H4 (cell line): ENCODE measurements at regions not wholly inside any gene's neighbourhood (a gene's known extent, or its start where the extent isn't known, plus 50 kb on each side); places are given as distances from the start of the nearest gene placed in this dataset.

Source experiments
- DNase-seq: peaks from one replicate; pipeline ENCODE4 v3.0.0-alpha.2; 2015; ENCODE audit warnings: low spot score

DNA sequence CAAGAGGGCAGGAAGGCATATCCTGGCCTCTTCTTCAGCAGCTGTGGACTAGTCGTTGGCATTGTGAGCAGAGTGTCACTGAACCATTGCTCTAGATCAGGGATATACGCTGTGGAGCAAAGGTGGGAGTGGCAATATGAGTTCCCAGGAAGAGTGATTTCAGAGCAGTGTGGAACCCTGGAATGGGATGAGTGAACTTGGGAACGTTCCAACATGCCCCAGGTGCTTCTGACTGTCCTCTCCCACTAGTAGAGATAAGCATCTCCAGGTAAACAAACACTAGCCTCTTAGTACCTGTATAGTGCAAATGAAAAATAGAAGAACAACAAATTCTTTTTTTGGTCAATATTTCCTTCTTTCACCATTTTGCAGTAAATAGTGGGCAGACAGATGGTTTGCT, 123.6 kb upstream of the VEPH1 start:
- DNase-seq = no peak

DNA sequence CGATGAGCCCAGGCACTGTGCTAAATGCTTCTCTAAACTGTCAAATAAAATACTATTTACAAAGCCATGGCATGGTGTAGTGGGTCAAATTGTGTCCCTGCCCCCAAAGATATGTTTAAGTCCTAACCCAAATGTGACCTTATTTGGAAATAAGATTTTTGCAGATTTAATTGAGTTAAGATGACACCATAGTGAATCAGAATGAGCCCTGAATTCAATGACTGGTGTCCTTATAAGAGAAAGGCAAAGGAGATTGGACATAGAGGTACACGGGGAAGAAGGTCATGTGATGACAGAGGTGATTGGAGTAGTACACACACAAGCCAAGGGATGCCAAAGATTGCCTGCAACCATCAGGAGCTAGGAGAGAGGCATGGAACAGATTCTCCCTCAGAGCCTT, 121.6 kb upstream of the VEPH1 start:
- no peak for DNase-seq

DNA sequence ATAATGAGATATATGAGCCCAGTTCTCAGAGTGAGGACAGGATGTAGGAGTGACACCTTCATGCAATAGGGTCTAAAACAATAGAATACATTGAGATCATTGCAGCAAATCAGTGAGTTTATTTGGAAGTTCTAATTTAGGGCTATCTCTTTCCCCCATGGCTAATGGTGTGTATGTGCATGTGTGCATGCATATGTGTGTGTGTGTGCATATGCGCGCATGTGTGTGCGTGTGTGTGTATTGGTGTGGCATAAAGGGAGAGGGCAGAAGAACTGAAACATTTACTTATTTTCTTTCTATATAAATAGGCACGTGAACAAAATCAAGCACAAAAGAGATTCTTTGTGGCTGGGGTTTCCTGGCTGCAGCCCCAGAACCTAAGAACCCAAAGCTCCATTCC, 115.7 kb upstream of the VEPH1 start:
- no peak for DNase-seq

DNA sequence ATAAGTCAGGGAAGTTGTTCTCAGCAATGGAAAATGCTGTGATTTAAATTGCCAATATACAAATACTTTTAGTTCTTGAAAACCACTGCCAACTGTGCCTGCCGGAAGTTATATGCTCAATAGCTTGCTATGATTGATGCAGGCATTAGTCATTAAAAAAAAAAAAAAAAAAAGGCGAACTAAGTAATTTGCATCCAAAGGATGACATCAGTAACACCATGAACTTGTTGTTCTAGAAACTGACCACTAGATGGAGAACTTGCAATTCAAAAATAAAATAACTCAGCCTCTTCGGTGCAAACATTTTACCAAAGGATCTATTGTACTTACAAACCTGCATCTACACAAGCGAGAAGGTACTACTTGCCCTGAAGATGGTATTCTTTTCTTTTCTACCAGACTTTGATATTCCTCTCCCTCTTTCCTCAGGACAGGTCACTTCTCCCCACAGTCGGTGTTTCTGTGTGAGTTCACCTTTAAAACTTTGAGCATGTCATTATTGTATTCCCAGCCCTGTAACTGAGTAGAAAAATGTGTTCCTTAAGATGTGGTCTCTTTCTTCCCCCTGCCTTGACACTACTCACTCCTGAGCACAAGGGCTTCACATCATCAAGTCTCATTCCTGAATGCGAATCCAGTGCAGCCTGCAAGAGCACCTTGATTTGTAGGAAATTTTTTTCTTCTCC, 115.0 kb upstream of the VEPH1 start:
- peak; percentile 71 for DNase-seq

DNA sequence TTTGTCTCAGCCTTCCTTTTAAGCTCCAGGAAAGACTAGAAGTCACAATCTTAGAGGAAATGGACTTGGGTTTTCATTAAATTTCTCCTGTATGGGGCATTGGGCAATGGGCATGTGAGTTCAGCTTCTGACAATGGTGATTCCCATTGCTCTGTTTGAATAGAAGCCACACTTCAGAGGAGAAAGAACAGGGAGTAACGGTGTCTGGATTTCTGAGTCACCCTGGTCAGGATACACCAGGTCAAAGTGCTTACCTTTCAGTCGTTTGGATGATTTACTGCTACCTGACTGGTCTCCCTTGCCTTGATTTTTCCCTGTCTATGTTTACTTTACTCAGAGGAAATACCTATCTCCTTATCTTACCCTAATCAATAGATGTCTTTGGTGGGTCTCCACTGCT, 111.7 kb upstream of the VEPH1 start:
- DNase-seq = no peak

DNA sequence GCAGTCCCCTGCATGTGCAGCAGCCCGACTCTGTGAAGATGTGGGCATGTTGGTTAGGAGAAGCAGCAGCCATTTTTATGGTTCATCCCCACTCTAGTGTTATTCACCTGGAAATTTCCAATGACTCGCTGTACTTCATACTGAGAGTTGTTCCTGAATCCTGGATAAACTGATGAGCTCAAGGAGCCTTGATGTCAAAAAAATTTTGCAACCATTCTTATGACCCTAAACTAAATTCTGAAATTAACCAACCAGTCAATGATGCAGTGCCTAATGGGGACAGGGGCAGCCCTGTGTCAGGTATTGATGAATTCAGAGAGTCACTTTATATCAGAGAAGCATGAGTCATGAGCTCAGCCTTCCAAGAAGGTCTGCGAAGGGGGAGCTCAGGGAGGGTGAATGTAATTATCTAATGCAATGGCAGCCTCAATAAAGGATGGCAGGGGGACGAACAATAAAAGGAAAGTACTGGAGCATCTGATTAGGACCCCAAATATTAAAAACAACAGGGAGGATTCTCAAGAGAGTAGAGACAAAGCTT, 108.4 kb upstream of the VEPH1 start:
- DNase-seq = no peak

DNA sequence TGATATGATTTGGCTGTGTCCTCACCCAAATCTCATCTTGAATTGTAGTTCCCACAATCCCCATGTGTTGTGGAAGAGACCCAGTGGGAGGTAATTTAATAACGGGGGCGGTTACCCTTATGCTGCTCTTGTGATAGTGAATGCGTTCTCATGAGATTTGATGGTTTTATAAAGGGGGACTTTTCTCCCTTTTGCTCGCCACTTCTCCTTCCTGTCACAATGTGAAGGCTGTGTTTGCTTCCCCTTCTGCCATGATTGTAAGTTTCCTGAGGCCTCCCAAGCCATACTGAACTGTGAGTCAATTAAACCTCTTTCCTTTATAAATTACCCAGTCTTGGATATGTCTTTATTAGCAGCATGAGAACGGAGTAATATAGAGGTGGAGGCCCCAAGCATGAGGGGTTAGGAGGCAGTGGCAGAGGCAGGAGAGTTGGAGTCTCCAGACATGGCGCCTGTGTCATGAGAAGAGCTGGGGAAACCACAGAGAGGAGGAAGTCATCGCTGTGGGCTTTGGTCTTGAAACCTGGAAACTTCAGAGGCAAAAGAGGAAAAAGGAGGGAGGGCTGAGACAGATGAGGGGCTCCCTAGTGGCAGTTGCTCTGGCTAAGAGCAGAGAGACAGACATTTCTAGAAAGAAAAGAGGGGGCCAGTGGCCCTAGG, 107.8 kb upstream of the VEPH1 start:
- DNase-seq = no peak

DNA sequence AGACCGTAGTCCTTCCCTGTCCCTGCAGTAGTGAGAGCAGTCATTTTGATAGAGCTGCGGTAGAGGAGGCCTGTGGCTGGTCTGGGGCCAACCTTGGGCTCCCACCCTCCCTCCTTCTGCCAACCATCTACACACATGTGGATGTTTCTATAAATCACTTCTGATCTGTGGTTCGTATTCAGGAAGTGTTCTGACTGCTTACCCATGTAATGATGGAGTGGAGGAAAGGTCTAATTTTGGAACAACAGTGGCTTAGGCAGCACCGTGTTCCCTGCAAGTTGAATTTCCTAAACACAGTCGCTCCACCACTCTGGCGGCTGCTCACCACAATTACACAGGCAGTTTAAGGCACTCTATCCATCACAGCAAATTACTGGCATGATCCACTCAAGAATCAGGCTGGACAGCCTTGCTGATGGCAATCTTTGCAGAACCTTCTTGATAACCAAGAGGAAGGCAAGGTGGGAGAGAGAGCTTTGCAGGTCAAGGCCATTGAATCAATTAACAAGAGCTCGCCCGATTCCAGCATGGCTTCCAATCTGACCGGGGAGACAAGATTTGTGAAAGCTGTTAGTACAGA, 104.7 kb upstream of the VEPH1 start:
- no peak for DNase-seq

DNA sequence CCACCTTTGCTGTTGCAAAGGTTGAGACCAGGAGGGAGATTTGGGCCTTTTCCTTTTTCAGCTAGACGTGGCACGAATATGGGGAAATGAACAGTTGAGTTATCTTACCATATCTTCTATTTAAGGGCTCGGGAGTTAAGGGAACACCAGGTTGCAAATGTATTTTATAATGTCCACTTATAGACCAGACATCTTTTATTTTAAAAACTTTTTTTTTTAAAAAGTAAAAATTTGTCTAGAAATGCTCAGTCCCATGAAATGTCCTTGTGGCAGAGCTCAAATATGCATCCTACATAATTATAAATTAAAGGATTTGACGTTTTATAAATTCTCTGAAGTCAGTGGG, 103.6 kb upstream of the VEPH1 start:
- no peak for DNase-seq

DNA sequence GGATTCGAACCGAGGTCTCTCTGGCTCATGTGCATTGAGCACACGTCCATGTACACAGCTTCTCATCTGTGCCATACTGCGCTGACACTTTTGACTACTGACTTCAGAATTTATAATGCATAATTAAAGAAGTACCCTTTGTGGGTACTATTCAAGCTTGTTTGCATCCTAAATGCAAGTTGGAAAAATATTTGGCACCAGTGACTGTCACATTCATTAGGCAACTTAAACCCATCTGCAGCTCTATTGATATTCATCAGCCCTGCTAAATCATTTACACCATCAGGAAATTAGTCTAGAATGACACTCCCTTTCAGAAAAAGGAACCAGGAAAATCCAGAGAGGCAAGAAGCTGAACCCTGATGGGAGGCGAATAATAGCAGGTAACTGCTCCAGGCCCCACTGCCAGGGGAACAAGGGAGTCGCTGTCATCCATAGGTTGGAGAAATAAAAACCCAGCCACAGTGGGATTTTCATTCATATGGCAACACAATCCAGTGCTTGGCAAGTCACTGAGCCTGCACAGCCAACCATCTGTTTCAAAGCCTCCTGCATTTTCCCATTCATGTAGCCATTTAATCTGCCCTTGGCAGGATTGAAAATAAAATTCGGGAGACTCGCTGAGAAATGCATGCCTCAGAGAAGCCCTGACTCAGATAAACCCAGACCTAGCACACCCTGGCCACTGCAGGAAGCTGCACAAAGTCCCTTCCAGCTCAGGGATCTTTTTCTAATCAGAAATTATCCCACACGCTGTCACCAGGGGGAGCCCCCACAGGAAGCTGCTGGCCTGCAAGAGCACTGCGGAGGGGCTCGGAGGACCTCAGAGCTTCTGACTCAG, 103.0 kb upstream of the VEPH1 start:
- peak; percentile 71 for DNase-seq

DNA sequence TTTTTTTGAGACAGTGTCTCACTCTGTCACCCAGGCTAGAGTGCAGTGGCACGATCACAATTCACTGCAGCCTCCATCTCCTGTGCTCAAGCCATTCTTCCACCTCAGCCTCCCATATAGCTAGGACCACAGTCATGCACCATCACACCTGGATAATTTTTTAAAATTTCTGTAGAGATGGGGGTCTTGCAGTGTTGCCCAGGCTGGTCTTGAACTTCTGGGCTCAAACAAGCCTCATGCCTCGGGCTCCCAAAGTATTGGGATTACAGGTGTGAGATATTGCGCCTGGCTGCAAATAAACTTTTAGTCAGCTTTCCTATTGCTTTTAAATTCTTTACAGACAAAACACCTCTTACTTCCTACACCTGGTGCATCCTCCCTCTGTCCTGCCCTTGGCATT, 102.1 kb upstream of the VEPH1 start:
- DNase-seq = no peak

DNA sequence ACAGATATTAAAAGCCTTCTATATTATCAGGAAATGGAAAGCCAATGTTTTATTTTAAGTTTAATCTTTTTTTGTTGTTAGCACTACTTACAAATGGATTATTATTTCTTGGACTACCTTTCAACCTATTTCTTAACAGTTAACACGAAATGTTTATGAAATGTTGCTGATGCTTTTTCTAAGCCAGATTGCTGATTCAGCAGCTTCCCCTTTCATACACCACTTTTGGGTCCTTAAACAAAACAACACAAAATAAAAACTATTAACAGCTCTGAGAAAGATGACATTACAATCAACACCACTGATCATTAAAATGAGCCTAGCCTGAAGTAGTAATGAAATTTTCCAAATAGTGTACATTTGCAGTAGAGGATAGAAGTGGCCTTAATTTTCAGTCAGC, 99.2 kb upstream of the VEPH1 start:
- no peak for DNase-seq

DNA sequence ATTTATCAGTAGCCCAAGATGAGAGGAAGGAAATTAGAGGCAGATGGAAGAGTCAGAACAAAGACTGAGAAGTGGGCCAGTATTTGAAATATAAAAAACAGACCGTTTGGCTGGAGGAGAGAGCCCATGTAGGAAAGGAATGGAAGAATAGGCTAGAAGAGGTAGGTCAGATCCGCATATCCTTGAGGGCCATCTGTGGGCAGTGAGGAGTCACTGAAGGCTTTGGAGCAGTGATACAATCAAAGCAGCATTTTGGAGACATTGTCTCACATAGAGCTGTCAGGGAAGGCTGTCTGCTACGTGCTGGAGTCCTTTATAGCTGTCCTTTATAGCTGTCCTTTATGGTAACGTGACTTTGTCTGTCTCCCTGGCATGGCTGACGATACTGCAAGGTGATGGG, 92.0 kb upstream of the VEPH1 start:
- DNase-seq = no peak

DNA sequence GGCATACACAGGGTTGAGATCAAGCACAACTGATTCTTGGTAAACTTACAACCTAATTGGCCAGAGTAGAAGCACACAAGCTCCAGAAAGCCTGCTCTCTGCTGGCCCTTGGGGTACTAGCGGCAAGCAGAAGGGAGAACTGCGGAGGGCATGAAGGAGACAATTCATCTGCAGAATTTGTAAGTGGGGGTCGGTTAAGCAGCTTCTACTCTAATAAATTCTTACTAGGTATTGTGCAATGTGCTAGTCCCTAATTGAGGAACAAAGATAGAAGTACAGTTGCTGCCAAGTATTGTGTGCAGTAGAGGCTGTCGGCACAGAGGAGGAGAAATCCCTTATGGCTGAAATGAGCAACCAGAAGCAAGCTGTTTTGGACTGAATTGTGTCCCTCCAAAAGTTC, 91.2 kb upstream of the VEPH1 start:
- no peak for DNase-seq

DNA sequence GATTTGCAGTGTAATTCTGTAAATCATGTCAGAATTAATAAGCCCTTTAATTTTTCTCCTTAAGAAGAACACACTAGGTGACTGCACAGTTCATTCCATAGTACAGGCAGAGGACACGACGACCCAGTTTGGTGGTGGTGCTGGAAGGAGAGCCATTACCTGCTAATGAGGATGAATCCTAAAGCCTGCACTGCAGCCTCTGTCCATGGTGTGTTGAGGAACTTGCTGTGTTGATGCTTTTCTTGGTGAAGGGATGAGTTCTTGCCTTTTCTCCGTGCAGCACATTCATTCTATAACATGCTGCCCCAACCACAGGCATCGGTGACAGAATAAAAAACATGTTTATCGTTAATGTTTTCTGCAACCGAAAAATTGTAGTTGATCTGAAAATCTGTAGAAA, 89.6 kb upstream of the VEPH1 start:
- DNase-seq = no peak

DNA sequence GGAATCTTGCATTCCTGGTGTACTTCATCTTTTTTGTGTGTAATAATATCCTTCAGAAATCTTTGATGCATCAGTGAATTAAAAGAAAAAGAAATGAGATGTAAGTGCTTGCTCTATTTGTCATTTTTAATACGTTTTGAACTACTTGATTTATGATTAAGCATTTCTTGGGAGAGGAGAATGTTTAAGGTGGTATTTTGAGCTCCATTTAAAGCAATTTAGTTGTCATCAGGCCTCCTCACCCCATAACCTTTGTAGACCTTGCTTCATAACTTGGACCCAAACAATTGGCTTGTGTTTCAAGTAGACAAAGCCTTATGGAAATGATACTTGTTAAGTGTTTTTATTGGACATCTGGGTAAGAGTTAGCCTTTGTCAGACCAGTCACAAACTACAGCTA, 87.1 kb upstream of the VEPH1 start:
- no peak for DNase-seq

DNA sequence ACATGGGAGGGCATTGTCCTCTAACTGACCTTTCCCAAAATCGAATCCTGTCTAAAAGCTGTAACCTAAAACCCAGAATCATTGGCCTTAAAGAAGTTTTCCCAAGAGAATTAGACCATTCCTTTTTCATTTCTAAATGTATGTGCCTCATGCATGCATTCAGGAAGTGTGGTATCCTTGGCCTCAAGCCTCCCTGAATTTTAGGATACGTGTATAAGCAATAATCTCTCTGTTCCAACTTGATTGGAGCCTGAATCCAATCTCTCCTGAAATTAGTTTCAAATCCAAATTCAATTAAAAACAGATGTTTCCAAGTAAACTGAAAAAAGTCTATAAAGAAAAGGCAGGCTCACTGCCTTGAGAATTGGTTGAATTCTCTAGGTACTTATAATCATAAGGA, 86.0 kb upstream of the VEPH1 start:
- no peak for DNase-seq

DNA sequence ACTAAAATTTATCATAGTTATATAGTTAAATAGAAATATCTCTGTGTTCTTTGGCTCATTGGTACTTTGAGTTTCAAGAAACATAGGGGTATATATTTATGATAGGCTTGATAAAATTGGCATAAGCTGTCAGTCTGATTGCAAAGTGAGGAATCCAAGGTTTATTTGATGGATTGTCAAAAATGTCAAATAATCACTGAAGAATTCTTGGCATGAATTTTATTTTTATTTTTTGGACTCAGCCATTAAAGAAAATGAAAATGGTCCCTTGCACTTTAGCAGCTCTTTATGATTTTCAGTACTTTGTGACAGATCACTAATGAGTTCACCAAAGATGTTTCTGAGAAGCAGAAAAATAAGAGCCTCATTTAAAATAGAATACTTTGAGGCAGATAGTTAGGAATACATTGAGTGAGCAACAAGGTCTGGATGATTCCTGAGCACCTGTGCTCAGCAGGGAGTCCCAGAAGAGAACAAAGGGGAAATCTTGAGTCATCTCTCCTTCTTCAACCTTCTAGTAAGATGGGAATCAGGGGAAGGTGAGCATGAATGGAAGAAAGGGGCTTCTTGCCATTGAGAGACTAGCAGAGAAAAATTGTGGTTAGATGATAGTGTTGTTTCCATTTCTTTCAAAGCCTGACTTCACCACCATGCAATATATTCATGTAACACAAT, 85.3 kb upstream of the VEPH1 start:
- DNase-seq = no peak

DNA sequence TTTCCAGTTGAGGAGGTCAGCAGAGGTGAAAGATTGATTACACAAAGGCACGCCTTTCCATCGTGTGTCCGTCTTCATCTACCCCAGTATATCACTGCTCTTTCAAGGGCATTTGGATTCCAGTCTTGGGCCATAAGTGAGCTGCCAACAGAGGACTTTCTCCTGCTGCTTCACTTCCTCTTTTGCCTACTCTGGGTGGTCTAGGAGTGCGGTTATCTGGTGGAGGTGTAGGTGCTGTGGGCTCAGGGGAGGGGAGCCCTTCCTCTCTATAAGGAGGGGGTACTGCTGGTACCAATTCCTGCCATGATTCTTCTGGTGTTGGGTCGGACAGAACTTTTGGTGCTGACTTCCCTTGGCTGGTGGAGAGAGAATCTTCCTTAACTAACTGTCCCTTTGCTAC, 83.1 kb upstream of the VEPH1 start:
- no peak for DNase-seq

DNA sequence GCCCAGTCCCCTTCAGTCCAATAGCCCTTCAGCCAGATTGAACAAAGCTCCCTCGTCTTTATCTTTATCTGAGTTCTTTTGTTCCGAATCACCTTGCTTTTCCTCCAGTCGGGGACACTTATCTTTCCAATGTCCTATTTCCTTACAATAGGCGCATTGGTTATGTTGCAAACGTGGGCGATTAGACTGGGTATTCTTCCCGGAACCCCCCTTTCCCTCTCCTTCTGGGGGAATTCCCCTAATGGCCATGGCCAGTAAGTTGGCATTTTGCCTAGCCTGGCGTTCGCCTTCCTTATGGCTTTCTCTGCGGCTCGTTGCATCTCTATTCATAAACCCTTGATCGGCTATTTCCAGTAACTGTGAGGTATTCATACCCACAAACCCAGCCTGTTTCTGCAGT, 82.2 kb upstream of the VEPH1 start:
- DNase-seq = no peak

DNA sequence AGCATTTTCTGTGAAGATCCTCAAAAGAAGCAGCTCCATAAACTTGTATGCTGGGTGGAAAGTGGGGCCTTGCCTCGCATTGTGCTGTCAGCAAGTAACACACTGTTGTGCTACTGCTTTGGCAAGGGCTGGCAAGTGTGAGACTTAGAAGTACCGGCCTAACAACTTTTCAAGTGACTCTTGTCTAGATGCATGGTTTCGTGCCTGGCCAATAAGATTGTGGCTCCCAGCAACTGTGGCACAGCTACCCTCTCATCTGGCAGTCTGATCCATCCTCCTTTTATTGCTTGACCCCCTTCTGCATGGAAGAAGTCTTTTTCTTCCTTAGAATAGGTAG, 79.4 kb upstream of the VEPH1 start:
- DNase-seq = no peak
